ENCODE measurements at regions not wholly inside any gene's neighbourhood (a gene's known extent, or its start where the extent isn't known, plus 50 kb on each side); places are given as distances from the start of the nearest gene placed in this dataset.

DNA sequence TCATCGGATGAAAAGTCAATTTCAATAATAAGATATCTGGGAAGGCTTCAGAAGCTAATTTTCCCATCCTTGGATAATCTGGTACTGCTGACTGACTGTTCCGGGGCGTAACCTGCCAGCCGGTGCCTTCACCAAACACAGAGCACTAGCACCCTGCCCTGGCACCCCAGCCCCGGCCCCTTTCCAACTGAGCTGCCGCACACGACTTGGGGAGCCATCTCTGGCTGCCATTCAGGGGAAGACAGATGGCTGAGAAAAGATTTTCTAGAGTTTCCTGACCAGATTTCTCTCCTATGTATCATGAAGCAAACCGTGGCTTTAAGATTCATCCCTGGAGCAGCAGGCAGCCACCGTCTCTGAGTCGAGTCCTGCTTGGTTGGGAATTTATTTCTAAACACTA, 96.0 kb upstream of the SYT6 start:
- DNase-seq = no peak
- Histone ChIP-seq H3K9ac (no peak overlapping the region), H3K4me2 (no peak overlapping the region), H4K20me1 (ENCODE audit: insufficient read depth) (no peaks in the 10 kb centered on the region), H3K27ac (ENCODE audit: low read depth in 2 of 2, low read length in 1 of 2) (no peak overlapping the region), H3K4me3 (ENCODE audit: low read depth in 2 of 2, low read length in 1 of 2) (no peak overlapping the region), H3K79me2 (ENCODE audit: insufficient read depth) (no peaks in the 10 kb centered on the region), H3K9me3 (no peaks in the 10 kb centered on the region), H3K4me1 (ENCODE audit: control insufficient read depth in 1 of 2, insufficient read depth in 2 of 2, low read depth in 1 of 2, low read length in 1 of 2) (no peaks in the 10 kb centered on the region), H3K27me3 (ENCODE audit: insufficient read depth) (no peaks in the 10 kb centered on the region), H2AFZ (ENCODE audit: low read depth) (no peak overlapping the region), H3F3A (replicated peaks; ENCODE audit: insufficient read depth) (no peaks in the 10 kb centered on the region), H3K36me3 (replicated peaks in 1 of 2; ENCODE audit: control insufficient read depth in 1 of 2, insufficient read depth in 2 of 2, low read length in 1 of 2) (no peaks in the 10 kb centered on the region), H3K9me2 (no peaks in the 10 kb centered on the region)
- TF ChIP-seq CTCF (IDR thresholded peaks at IDR 0.05) (no peak), POLR2AphosphoS5 (IDR thresholded peaks at IDR 0.05; ENCODE audit: low read depth, low read length) (no peak), RAD21 (IDR thresholded peaks at IDR 0.05; ENCODE audit: low read length) (no peak), GATA2 (CRISPR knock-in tag; IDR thresholded peaks at IDR 0.05) (no peak), USF1 (IDR thresholded peaks at IDR 0.05; ENCODE audit: borderline replicate concordance, low read depth) (no peak), MEF2A (IDR thresholded peaks at IDR 0.05; ENCODE audit: borderline replicate concordance, low read depth) (no peak), ELF1 (IDR thresholded peaks at IDR 0.05) (no peak), MXI1 (IDR thresholded peaks at IDR 0.05; ENCODE audit: low read depth, low read length) (no peak), EP300 (IDR thresholded peaks at IDR 0.05; ENCODE audit: borderline replicate concordance in 1 of 2, low read depth in 1 of 2, low read length in 1 of 2) (no peak), FOXJ3 (CRISPR knock-in tag; IDR thresholded peaks at IDR 0.05) (no peak)
- ChIA-PET CTCF (interaction anchor here (2.1 kb wide), 1 partner anchor 33 kb away, joined by 5 read pairs; no protein-coding TSS in a partner anchor), POLR2A (no interaction called here)
- 64% methylated on average over 9 of the region's 10 CpGs for WGBS (ENCODE audit: low lambda C conversion rate)

DNA sequence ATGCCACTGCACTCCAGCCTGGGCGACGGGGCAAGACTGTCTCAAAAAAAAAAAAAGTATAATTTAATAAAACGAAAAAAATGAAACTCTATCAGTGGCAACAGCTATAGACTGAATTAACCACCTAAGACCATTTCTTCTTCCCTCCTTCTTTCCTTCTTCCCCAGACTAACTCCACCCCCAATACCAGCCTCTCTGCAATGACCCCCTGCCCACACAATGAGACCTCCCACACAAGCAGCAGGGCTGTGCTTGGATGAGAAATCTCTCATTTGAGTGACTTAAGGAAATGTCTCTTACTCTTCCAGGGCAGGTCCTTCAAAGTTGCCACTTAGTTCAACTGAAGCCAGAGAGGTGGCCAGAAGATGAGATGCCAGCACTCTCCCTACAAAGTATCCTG, 94.5 kb upstream of the SYT6 start:
- H3K4me3 ChIP-seq (ENCODE audit: low read depth in 2 of 2, low read length in 1 of 2) = no peak overlapping the region
- no peak overlapping the region for H2AFZ ChIP-seq (ENCODE audit: low read depth)
- DNase-seq = no peak
- H3K27me3 ChIP-seq (ENCODE audit: insufficient read depth) = no peaks in the 10 kb centered on the region
- ChIA-PET POLR2A (no interaction called here), CTCF (interaction anchor here (0.9 to 2.1 kb wide), 2 partner anchors 11 to 35 kb away, joined by 3 to 5 read pairs; no protein-coding TSS in a partner anchor)
- no peaks in the 10 kb centered on the region for H3K9me3 ChIP-seq
- H3K27ac ChIP-seq (ENCODE audit: low read depth in 2 of 2, low read length in 1 of 2) = no peak overlapping the region
- H3K9me2 ChIP-seq = no peaks in the 10 kb centered on the region
- no peaks in the 10 kb centered on the region for H3K36me3 ChIP-seq (replicated peaks in 1 of 2; ENCODE audit: control insufficient read depth in 1 of 2, insufficient read depth in 2 of 2, low read length in 1 of 2)
- 20% methylated on average over 3 of the region's 3 CpGs for WGBS (ENCODE audit: low lambda C conversion rate)
- H3K79me2 ChIP-seq (ENCODE audit: insufficient read depth) = no peaks in the 10 kb centered on the region
- no peaks in the 10 kb centered on the region for H3K4me1 ChIP-seq (ENCODE audit: control insufficient read depth in 1 of 2, insufficient read depth in 2 of 2, low read depth in 1 of 2, low read length in 1 of 2)
- H3K9ac ChIP-seq = no peak overlapping the region
- TF ChIP-seq RXRA (IDR thresholded peaks at IDR 0.05; ENCODE audit: borderline replicate concordance, low read depth) = no peak
- no peak for TF ChIP-seq FOSL2 (IDR thresholded peaks at IDR 0.05; ENCODE audit: borderline replicate concordance, low read depth)
- TF ChIP-seq CTCF (IDR thresholded peaks at IDR 0.05) = no peak
- TF ChIP-seq SMC3 (IDR thresholded peaks at IDR 0.05; ENCODE audit: low read depth, low read length) = no peak
- TF ChIP-seq, protein P1, sequence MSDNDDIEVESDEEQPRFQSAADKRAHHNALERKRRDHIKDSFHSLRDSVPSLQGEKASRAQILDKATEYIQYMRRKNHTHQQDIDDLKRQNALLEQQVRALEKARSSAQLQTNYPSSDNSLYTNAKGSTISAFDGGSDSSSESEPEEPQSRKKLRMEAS (IDR thresholded peaks at IDR 0.05; ENCODE audit: low read depth) = no peak
- no peak for TF ChIP-seq RFX5 (IDR thresholded peaks at IDR 0.05; ENCODE audit: low read length)
- TF ChIP-seq MEF2A (IDR thresholded peaks at IDR 0.05; ENCODE audit: borderline replicate concordance, low read depth) = no peak
- TF ChIP-seq RCOR1 (IDR thresholded peaks at IDR 0.05; ENCODE audit: low read length) = no peak
- no peak for TF ChIP-seq GATA2 (CRISPR knock-in tag; IDR thresholded peaks at IDR 0.05)
- no peak for TF ChIP-seq EZH2phosphoT487 (IDR thresholded peaks at IDR 0.05; ENCODE audit: borderline replicate concordance, low read depth)
- TF ChIP-seq ELF1 (IDR thresholded peaks at IDR 0.05) = no peak
- no peak for TF ChIP-seq FOXM1 (IDR thresholded peaks at IDR 0.05; ENCODE audit: low read depth)
- no peak for TF ChIP-seq NRF1 (IDR thresholded peaks at IDR 0.05; ENCODE audit: low read depth, low read length)
- TF ChIP-seq IRF3 (IDR thresholded peaks at IDR 0.05; ENCODE audit: low read depth, low read length) = no peak
- TF ChIP-seq USF1 (IDR thresholded peaks at IDR 0.05; ENCODE audit: borderline replicate concordance, low read depth) = no peak
- no peak for TF ChIP-seq RAD21 (IDR thresholded peaks at IDR 0.05; ENCODE audit: low read length)
- no peak overlapping the region for H3K4me2 ChIP-seq
- H3F3A ChIP-seq (replicated peaks; ENCODE audit: insufficient read depth) = no peaks in the 10 kb centered on the region
- no peaks in the 10 kb centered on the region for H4K20me1 ChIP-seq (ENCODE audit: insufficient read depth)
